H1 (cell line): ENCODE measurements at regions not wholly inside any gene's neighbourhood (a gene's known extent, or its start where the extent isn't known, plus 50 kb on each side); places are given as distances from the start of the nearest gene placed in this dataset.

Source experiments
- CTCF ChIA-PET: fragments of 300-600 bp; sonication (Branson Sonifier 250); formaldehyde crosslinking; loops from one replicate; lab custom pipeline; 2021; ENCODE audit not compliant: partially characterized antibody; lab: Charles Lee
- POLR2A ChIA-PET: fragments of 300-600 bp; sonication (Branson Sonifier 250); formaldehyde crosslinking; loops from one replicate; lab custom pipeline; 2021; ENCODE audit warnings: inconsistent platforms; ENCODE audit not compliant: partially characterized antibody; lab: Charles Lee
- DNase-seq, 2 experiments: peaks; one replicate each; pipeline versions ENCODE4 v3.0.0 to v3.0.0-alpha.2; 2010 to 2022; ENCODE audit warnings: low spot score in 2 of 2, low read depth in 1 of 2, mixed read lengths in 1 of 2
- FAIRE-seq: peaks from 2 replicates; lab custom pipeline; 2011; peaks lifted over from hg19 to GRCh38; lab: Jason Lieb, UNC
- H2AFZ ChIP-seq: 2 replicates; pipeline ENCODE4 v1.8.1; 2012; ENCODE audit warnings: low read length, inconsistent platforms
- H2AK5ac ChIP-seq: 2 replicates; pipeline ENCODE4 v1.6.1; 2013; ENCODE audit warnings: low read depth, low read length
- H2BK120ac ChIP-seq: replicated peaks from 2 replicates; pipeline ENCODE3; 2013; ENCODE audit warnings: low read depth, low read length, inconsistent platforms
- H2BK12ac ChIP-seq: 2 replicates; pipeline ENCODE4 v1.6.1; 2013; ENCODE audit warnings: low read depth, low read length
- H2BK15ac ChIP-seq: 2 replicates; pipeline ENCODE4 v1.6.1; 2013; ENCODE audit warnings: low read length
- H2BK20ac ChIP-seq: 2 replicates; pipeline ENCODE4 v1.6.1; 2013; ENCODE audit warnings: low read length
- H2BK5ac ChIP-seq: 2 replicates; pipeline ENCODE4 v1.6.1; 2013; ENCODE audit warnings: low read depth, low read length
- H3K14ac ChIP-seq: 2 replicates; pipeline ENCODE4 v1.6.1; 2013; ENCODE audit warnings: inconsistent platforms; ENCODE audit not compliant: insufficient read length
- H3K18ac ChIP-seq: 2 replicates; pipeline ENCODE4 v1.6.1; 2013; ENCODE audit warnings: low read length; ENCODE audit errors: extremely low read depth
- H3K23ac ChIP-seq: 2 replicates; pipeline ENCODE4 v1.6.1; 2013; ENCODE audit warnings: inconsistent platforms; ENCODE audit not compliant: insufficient read length
- H3K23me2 ChIP-seq: 2 replicates; pipeline ENCODE4 v1.6.1; 2013; ENCODE audit warnings: low read depth, low read length
- H3K27ac ChIP-seq: 2 replicates; pipeline ENCODE4 v1.6.1; 2011; ENCODE audit warnings: low read depth, low read length, inconsistent platforms
- H3K27me3 ChIP-seq, 4 experiments: replicated peaks in 1 of 4; 1 replicate in 1 of 4; 2 replicates in 3 of 4; pipeline versions ENCODE4 v1.6.1 to v1.8.1; 2011 to 2013; ENCODE audit warnings: low read length in 3 of 4, mild to moderate bottlenecking in 3 of 4, inconsistent platforms in 2 of 4, mixed read lengths in 2 of 4, moderate library complexity in 1 of 4; ENCODE audit not compliant: control insufficient read depth in 3 of 4, insufficient read depth in 3 of 4; ENCODE audit errors: extremely low read depth in 1 of 4
- H3K36me3 ChIP-seq, 4 experiments: 2 replicates each; pipeline versions ENCODE4 v1.6.1 to v1.8.1; 2011 to 2013; ENCODE audit warnings: mild to moderate bottlenecking in 4 of 4, low read length in 3 of 4, moderate library complexity in 2 of 4, control low read depth in 1 of 4, inconsistent platforms in 1 of 4; ENCODE audit not compliant: insufficient read depth in 4 of 4, control insufficient read depth in 2 of 4
- H3K4ac ChIP-seq: replicated peaks from 2 replicates; pipeline ENCODE3; 2013; ENCODE audit warnings: low read length, low read depth, mixed read lengths, inconsistent platforms; ENCODE audit not compliant: insufficient read length
- H3K4me1 ChIP-seq, 4 experiments: replicated peaks in 1 of 4; 1 replicate in 1 of 4; 2 replicates in 3 of 4; pipeline versions ENCODE4 v1.6.1 to v1.8.1; 2011 to 2013; ENCODE audit warnings: low read length in 3 of 4, inconsistent platforms in 2 of 4, mixed read lengths in 1 of 4; ENCODE audit not compliant: insufficient read depth in 4 of 4, control insufficient read depth in 3 of 4
- H3K4me2 ChIP-seq, 2 experiments: 2 replicates each; pipeline versions ENCODE4 v1.6.1 to v1.8.1; 2011 to 2013; ENCODE audit warnings: low read depth in 2 of 2, low read length in 2 of 2, control low read depth in 1 of 2, inconsistent platforms in 1 of 2, mild to moderate bottlenecking in 1 of 2; ENCODE audit not compliant: insufficient read depth in 1 of 2
- H3K4me3 ChIP-seq, 4 experiments: fragments of 200-600, 300-600 bp in 1 of 4; sonication (generic), shearing (Covaris generic), sonication (Bioruptor Twin) in 1 of 4; 2 replicates each; pipeline versions ENCODE4 v1.5.1 to v1.8.1; 2011 to 2016; ENCODE audit warnings: low read length in 4 of 4, low read depth in 3 of 4, control low read depth in 2 of 4, inconsistent platforms in 2 of 4, mild to moderate bottlenecking in 2 of 4, mixed read lengths in 1 of 4, moderate library complexity in 1 of 4; ENCODE audit not compliant: insufficient read depth in 2 of 4; ENCODE audit errors: extremely low read depth in 1 of 4
- H3K56ac ChIP-seq: replicated peaks from 2 replicates; pipeline ENCODE3; 2013; ENCODE audit warnings: low read depth, mild to moderate bottlenecking, mixed read lengths, low read length, inconsistent platforms; ENCODE audit not compliant: insufficient read length
- H3K79me1 ChIP-seq: 2 replicates; pipeline ENCODE4 v1.6.1; 2013; ENCODE audit warnings: low read depth, low read length, control low read depth
- H3K79me2 ChIP-seq, 2 experiments: 2 replicates each; pipeline versions ENCODE4 v1.6.1 to v1.8.1; 2012 to 2013; ENCODE audit warnings: low read length in 2 of 2, mild to moderate bottlenecking in 2 of 2, inconsistent platforms in 1 of 2; ENCODE audit not compliant: insufficient read depth in 2 of 2, control insufficient read depth in 1 of 2
- H3K9ac ChIP-seq, 4 experiments: replicated peaks in 1 of 4; 1 replicate in 1 of 4; 2 replicates in 3 of 4; pipeline versions ENCODE4 v1.6.1 to v1.8.1; 2011 to 2013; ENCODE audit warnings: low read depth in 3 of 4, low read length in 3 of 4, control low read depth in 2 of 4, mild to moderate bottlenecking in 2 of 4, moderate library complexity in 2 of 4, inconsistent platforms in 1 of 4; ENCODE audit errors: extremely low read depth in 1 of 4
- H3K9me3 ChIP-seq, 2 experiments: 2 replicates each; pipeline versions ENCODE4 v1.6.1 to v1.8.1; 2012 to 2013; ENCODE audit warnings: mild to moderate bottlenecking in 2 of 2, moderate library complexity in 2 of 2, control low read depth in 1 of 2, inconsistent platforms in 1 of 2, low read depth in 1 of 2, low read length in 1 of 2, mixed read lengths in 1 of 2; ENCODE audit not compliant: insufficient read depth in 2 of 2
- H4K20me1 ChIP-seq, 2 experiments: replicated peaks in 1 of 2; 2 replicates each; pipeline versions ENCODE3 to v1.8.1; 2011 to 2013; ENCODE audit warnings: inconsistent platforms in 2 of 2, low read length in 2 of 2, mild to moderate bottlenecking in 1 of 2; ENCODE audit not compliant: insufficient read depth in 2 of 2, control insufficient read depth in 1 of 2
- H4K5ac ChIP-seq: 2 replicates; pipeline ENCODE4 v1.6.1; 2013; ENCODE audit warnings: low read length, low read depth, mixed read lengths, inconsistent platforms; ENCODE audit not compliant: insufficient read length
- H4K8ac ChIP-seq: 2 replicates; pipeline ENCODE4 v1.8.0; 2013; ENCODE audit warnings: mild to moderate bottlenecking, moderate library complexity, low read length, inconsistent platforms; ENCODE audit not compliant: insufficient read depth; ENCODE audit errors: extremely low read depth
- H4K91ac ChIP-seq: replicated peaks from 2 replicates; pipeline ENCODE3; 2013; ENCODE audit warnings: low read length, mixed read lengths, inconsistent platforms; ENCODE audit not compliant: insufficient read length
- CEBPB ChIP-seq: IDR thresholded peaks from 2 replicates; pipeline ENCODE4 v1.6.1; 2012; ENCODE audit warnings: low read depth, low read length
- CHD2 ChIP-seq: IDR thresholded peaks from 2 replicates; pipeline ENCODE4 v1.6.1; 2012; ENCODE audit warnings: low read length, improper control_type of control experiment
- POLR2AphosphoS5 ChIP-seq: IDR thresholded peaks from 2 replicates; pipeline ENCODE4 v1.6.1; 2011; ENCODE audit warnings: low read depth, low read length
- RAD21 ChIP-seq, 2 experiments: IDR thresholded peaks in 1 of 2; conservative IDR thresholded peaks in 1 of 2; 2 replicates each; pipeline ENCODE4 v1.6.1; 2011; ENCODE audit warnings: low read depth in 2 of 2, low read length in 2 of 2, improper control_type of control experiment in 1 of 2, inconsistent platforms in 1 of 2, mild to moderate bottlenecking in 1 of 2, moderate library complexity in 1 of 2
- SAP30 ChIP-seq: fragments of 300-600 bp; sonication (generic); IDR thresholded peaks from 2 replicates; pipeline ENCODE4 v1.7.1; 2012; ENCODE audit warnings: low read length, moderate library complexity, mild to moderate bottlenecking, inconsistent platforms; ENCODE audit not compliant: insufficient read depth, insufficient replicate concordance
- SIRT6 ChIP-seq: IDR thresholded peaks from one replicate; pipeline ENCODE4 v1.7.1; 2012; ENCODE audit warnings: low read length, inconsistent platforms
- SP1 ChIP-seq: IDR thresholded peaks from 2 replicates; pipeline ENCODE4 v1.6.1; 2011; ENCODE audit warnings: low read depth, low read length
- TEAD4 ChIP-seq: IDR thresholded peaks from 2 replicates; pipeline ENCODE4 v1.6.1; 2012; ENCODE audit warnings: low read depth, low read length, inconsistent platforms, mixed read lengths
- ZNF274 ChIP-seq: IDR thresholded peaks from 2 replicates; pipeline ENCODE4 v1.7.0; 2012; ENCODE audit warnings: low read length, borderline replicate concordance; ENCODE audit errors: extremely low read depth
- WGBS, 2 experiments: shearing (Covaris generic) in 1 of 2; methylation state at CpG; one replicate each; pipeline versions ENCODE4 v1.1.6 to v1.1.7; 2013 to 2015; ENCODE audit warnings: low lambda C conversion rate in 2 of 2, mixed read lengths in 2 of 2, inconsistent platforms in 1 of 2, low coverage in 1 of 2, missing lambda C conversion rate in 1 of 2; ENCODE audit not compliant: insufficient replicate concordance in 2 of 2, insufficient coverage in 1 of 2, insufficient read length in 1 of 2; ENCODE audit errors: extremely low coverage in 1 of 2, missing lambda C conversion rate in 1 of 2; 5-methylcytosine and 5-hydroxymethylcytosine counted together

DNA sequence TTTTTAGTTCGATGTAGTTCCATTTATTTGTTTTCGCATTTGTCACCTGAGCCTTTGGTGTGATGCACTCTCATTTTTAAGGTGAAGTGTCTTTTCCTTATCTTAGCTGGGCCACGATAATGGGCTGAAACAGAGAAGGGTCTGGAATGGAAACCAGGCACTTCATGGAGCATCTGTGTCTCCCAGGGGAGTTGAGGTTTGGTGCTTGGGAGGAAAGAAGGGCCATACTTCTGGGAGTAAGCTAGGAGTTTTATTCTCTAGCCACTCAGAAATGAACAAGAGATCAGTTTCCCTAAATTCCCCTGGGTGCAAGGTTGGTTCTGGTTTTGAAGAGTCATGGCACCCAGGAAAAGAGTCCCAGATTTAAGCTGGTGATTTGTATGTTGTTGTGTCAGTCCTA is 179.4 kb upstream of the CXCR4 start:
- no peak overlapping the region for H2BK20ac ChIP-seq
- no peak overlapping the region for H3K9ac ChIP-seq
- no peak overlapping the region for H4K91ac ChIP-seq
- H3K36me3 ChIP-seq = no peaks in the 10 kb centered on the region
- no peaks in the 10 kb centered on the region for H3K23me2 ChIP-seq
- no peak overlapping the region for H3K4me2 ChIP-seq
- H3K18ac ChIP-seq = no peak overlapping the region
- no peaks in the 10 kb centered on the region for H3K79me2 ChIP-seq
- WGBS, 2 experiments = 63% methylated on average over 3 of the region's 3 CpGs; no CpG with 5 or more reads in 1 of the 2 experiments
- H2AFZ ChIP-seq = no peak overlapping the region
- no peak overlapping the region for H3K27ac ChIP-seq
- no peak overlapping the region for H4K5ac ChIP-seq
- H2AK5ac ChIP-seq = no peak overlapping the region
- no peaks in the 10 kb centered on the region for H3K4me1 ChIP-seq
- H3K79me1 ChIP-seq = no peaks in the 10 kb centered on the region
- no peaks in the 10 kb centered on the region for H3K27me3 ChIP-seq
- no peak overlapping the region for H2BK15ac ChIP-seq
- H3K4me3 ChIP-seq = no peak overlapping the region
- ChIA-PET CTCF (interaction anchor here (1.4 kb wide), 1 partner anchor 9 kb away, joined by 3 read pairs; no protein-coding TSS in a partner anchor), POLR2A (no interaction called here)
- no peak overlapping the region for H4K8ac ChIP-seq
- H4K20me1 ChIP-seq = no peaks in the 10 kb centered on the region
- H2BK12ac ChIP-seq = no peak overlapping the region
- FAIRE-seq (no peak), DNase-seq (no peak)
- no peak overlapping the region for H2BK120ac ChIP-seq
- H3K23ac ChIP-seq = no peak overlapping the region
- no peaks in the 10 kb centered on the region for H3K9me3 ChIP-seq
- no peak overlapping the region for H3K14ac ChIP-seq
- no peak overlapping the region for H3K56ac ChIP-seq
- H2BK5ac ChIP-seq = no peak overlapping the region
- no peak overlapping the region for H3K4ac ChIP-seq
- TF ChIP-seq SAP30 (no peak), CHD2 (no peak), RAD21 (IDR thresholded peaks at IDR 0.05 in 1 of 2, conservative IDR thresholded peaks at IDR 0.05 in 1 of 2; ENCODE audit: low read depth in 2 of 2, low read length in 2 of 2) (no peak), CEBPB (no peak), SIRT6 (no peak), TEAD4 (no peak), ZNF274 (no peak), SP1 (no peak), POLR2AphosphoS5 (no peak)
